ENCODE measurements at regions not wholly inside any gene's neighbourhood (a gene's known extent, or its start where the extent isn't known, plus 50 kb on each side); places are given as distances from the start of the nearest gene placed in this dataset.

- TF ChIP-seq, protein P1, sequence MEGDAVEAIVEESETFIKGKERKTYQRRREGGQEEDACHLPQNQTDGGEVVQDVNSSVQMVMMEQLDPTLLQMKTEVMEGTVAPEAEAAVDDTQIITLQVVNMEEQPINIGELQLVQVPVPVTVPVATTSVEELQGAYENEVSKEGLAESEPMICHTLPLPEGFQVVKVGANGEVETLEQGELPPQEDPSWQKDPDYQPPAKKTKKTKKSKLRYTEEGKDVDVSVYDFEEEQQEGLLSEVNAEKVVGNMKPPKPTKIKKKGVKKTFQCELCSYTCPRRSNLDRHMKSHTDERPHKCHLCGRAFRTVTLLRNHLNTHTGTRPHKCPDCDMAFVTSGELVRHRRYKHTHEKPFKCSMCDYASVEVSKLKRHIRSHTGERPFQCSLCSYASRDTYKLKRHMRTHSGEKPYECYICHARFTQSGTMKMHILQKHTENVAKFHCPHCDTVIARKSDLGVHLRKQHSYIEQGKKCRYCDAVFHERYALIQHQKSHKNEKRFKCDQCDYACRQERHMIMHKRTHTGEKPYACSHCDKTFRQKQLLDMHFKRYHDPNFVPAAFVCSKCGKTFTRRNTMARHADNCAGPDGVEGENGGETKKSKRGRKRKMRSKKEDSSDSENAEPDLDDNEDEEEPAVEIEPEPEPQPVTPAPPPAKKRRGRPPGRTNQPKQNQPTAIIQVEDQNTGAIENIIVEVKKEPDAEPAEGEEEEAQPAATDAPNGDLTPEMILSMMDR (conservative IDR thresholded peaks at IDR 0.05; ENCODE audit: low read depth, low read length), result no peak
- TF ChIP-seq EZH2 (IDR thresholded peaks at IDR 0.05; ENCODE audit: borderline replicate concordance, low read depth, low read length, poor library complexity, severe bottlenecking), result no peak
- no peak overlapping the region for H3K4me3 ChIP-seq (ENCODE audit: low read depth, low read length, poor library complexity, severe bottlenecking)
- CTCF ChIA-PET, result no interaction called here
- no peak overlapping the region for H3K27ac ChIP-seq (ENCODE audit: low read depth, low read length, poor library complexity, severe bottlenecking)
- POLR2A ChIA-PET (ENCODE audit: low non-redundant PET), result no interaction called here
- no TSS peak for BruUV-seq (replicated peaks)
- no peak for DNase-seq (ENCODE audit: low spot score)
- no peaks in the 10 kb centered on the region for H3K9me3 ChIP-seq (ENCODE audit: low read depth, low read length, poor library complexity, severe bottlenecking)
- intact Hi-C loops (cut with micrococcal nuclease; ENCODE audit: unreplicated experiment), result no loop called here
- no peaks in the 10 kb centered on the region for H3K27me3 ChIP-seq (replicated peaks; ENCODE audit: insufficient read depth, low read depth, low read length, poor library complexity)
- no peaks in the 10 kb centered on the region for H3K36me3 ChIP-seq (ENCODE audit: insufficient read depth, low read length, poor library complexity, severe bottlenecking)
- no peaks in the 10 kb centered on the region for H3K4me1 ChIP-seq (ENCODE audit: insufficient read depth, low read length, poor library complexity, severe bottlenecking)
These were observed 968.4 kb upstream of the SLC35B3 start for GRCh38 chr6:9403736-9404135.

DNA sequence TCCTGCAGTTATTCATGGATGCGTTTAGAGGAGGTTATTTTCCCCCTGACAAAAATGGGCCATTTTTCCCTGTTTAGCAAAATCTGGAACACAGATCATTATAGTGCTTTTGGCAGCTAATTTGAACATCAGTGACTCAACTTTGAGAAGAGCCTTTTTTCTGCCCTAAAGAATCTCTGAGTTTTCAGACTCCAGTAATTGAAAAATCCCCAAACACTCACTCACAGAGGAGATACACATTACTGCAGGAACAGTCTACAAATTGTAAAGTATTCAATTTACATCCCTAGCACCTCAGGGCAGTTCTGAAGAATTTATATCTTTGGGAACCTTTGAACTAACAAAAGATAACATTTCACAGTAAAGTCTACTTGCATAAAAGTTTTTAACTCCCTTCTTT, 966.6 kb upstream of the SLC35B3 start:
- Histone ChIP-seq H3K27me3 (replicated peaks; ENCODE audit: insufficient read depth, low read depth, low read length, poor library complexity) (no peaks in the 10 kb centered on the region), H3K9me3 (ENCODE audit: low read depth, low read length, poor library complexity, severe bottlenecking) (no peaks in the 10 kb centered on the region), H3K4me3 (ENCODE audit: low read depth, low read length, poor library complexity, severe bottlenecking) (no peak overlapping the region), H3K36me3 (ENCODE audit: insufficient read depth, low read length, poor library complexity, severe bottlenecking) (no peaks in the 10 kb centered on the region), H3K27ac (ENCODE audit: low read depth, low read length, poor library complexity, severe bottlenecking) (no peak overlapping the region), H3K4me1 (ENCODE audit: insufficient read depth, low read length, poor library complexity, severe bottlenecking) (no peaks in the 10 kb centered on the region)
- no peak for DNase-seq (ENCODE audit: low spot score)
- ChIA-PET POLR2A (ENCODE audit: low non-redundant PET) (no interaction called here), CTCF (no interaction called here)
- TF ChIP-seq, protein P1 (conservative IDR thresholded peaks at IDR 0.05; ENCODE audit: low read depth, low read length), result no peak
- no peak for TF ChIP-seq EZH2 (IDR thresholded peaks at IDR 0.05; ENCODE audit: borderline replicate concordance, low read depth, low read length, poor library complexity, severe bottlenecking)
- no TSS peak for BruUV-seq (replicated peaks)
- intact Hi-C loops (cut with micrococcal nuclease; ENCODE audit: unreplicated experiment), result no loop called here

DNA sequence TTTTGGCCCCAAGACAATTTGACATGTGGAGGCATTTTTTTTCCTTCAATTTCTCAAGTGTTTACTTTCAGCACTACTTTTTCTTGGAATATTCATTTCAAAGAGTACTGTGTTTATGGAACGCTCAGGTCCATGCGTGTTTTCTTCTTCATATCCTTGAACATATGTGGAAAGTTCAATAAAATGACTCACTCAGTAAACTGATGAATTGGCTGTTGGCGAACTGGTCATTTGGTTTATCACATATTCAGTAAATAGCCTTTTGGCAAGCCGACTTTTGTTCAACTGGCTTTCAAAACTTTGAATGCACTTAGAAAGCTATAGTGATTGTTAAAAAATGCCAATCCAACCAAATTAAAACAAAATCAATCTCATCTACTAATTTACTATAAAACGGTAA, 964.6 kb upstream of the SLC35B3 start:
- no peaks in the 10 kb centered on the region for H3K4me1 ChIP-seq (ENCODE audit: insufficient read depth, low read length, poor library complexity, severe bottlenecking)
- intact Hi-C loops (cut with micrococcal nuclease; ENCODE audit: unreplicated experiment), result no loop called here
- H3K9me3 ChIP-seq (ENCODE audit: low read depth, low read length, poor library complexity, severe bottlenecking), result no peaks in the 10 kb centered on the region
- ChIA-PET CTCF (no interaction called here), POLR2A (ENCODE audit: low non-redundant PET) (no interaction called here)
- TF ChIP-seq, protein P1 (conservative IDR thresholded peaks at IDR 0.05; ENCODE audit: low read depth, low read length), result no peak
- no peak for TF ChIP-seq EZH2 (IDR thresholded peaks at IDR 0.05; ENCODE audit: borderline replicate concordance, low read depth, low read length, poor library complexity, severe bottlenecking)
- DNase-seq (ENCODE audit: low spot score), result no peak
- no peak overlapping the region for H3K27ac ChIP-seq (ENCODE audit: low read depth, low read length, poor library complexity, severe bottlenecking)
- H3K27me3 ChIP-seq (replicated peaks; ENCODE audit: insufficient read depth, low read depth, low read length, poor library complexity), result no peaks in the 10 kb centered on the region
- H3K36me3 ChIP-seq (ENCODE audit: insufficient read depth, low read length, poor library complexity, severe bottlenecking), result no peaks in the 10 kb centered on the region
- no TSS peak for BruUV-seq (replicated peaks)
- H3K4me3 ChIP-seq (ENCODE audit: low read depth, low read length, poor library complexity, severe bottlenecking), result no peak overlapping the region

Data from A673 (cell line).